H1 (cell line): ENCODE measurements at regions not wholly inside any gene's neighbourhood (a gene's known extent, or its start where the extent isn't known, plus 50 kb on each side); places are given as distances from the start of the nearest gene placed in this dataset.

ENCODE experiments used
- ASH2L ChIP-seq: fragments of 200-600, 300-600 bp; sonication (generic); IDR thresholded peaks from one replicate; pipeline ENCODE4 v1.7.1; 2017; ENCODE audit warnings: low read length
- CREB1 ChIP-seq: IDR thresholded peaks from 2 replicates; pipeline ENCODE4 v1.6.1; 2012; ENCODE audit warnings: inconsistent platforms
- EP300 ChIP-seq, 2 experiments: IDR thresholded peaks; 1 replicate in 1 of 2; 2 replicates in 1 of 2; pipeline ENCODE4 v1.6.1; 2011 to 2012; ENCODE audit warnings: low read depth in 2 of 2, low read length in 2 of 2, mild to moderate bottlenecking in 2 of 2, borderline replicate concordance in 1 of 2, inconsistent platforms in 1 of 2, moderate library complexity in 1 of 2
- NRF1 ChIP-seq: IDR thresholded peaks from 2 replicates; pipeline ENCODE4 v1.6.1; 2011; ENCODE audit warnings: mild to moderate bottlenecking, low read depth, low read length, improper control_type of control experiment
- RNF2 ChIP-seq: fragments of 200-900, 300-1000 bp; sonication (generic); IDR thresholded peaks from 2 replicates; pipeline ENCODE4 v1.7.1; 2016; ENCODE audit warnings: borderline replicate concordance, low read depth, mild to moderate bottlenecking, antibody characterized with exemption, low read length; ENCODE audit not compliant: poor library complexity, severe bottlenecking; ENCODE audit errors: missing control alignments
- SIRT6 ChIP-seq: IDR thresholded peaks from one replicate; pipeline ENCODE4 v1.7.1; 2012; ENCODE audit warnings: low read length, inconsistent platforms
- SP1 ChIP-seq: IDR thresholded peaks from 2 replicates; pipeline ENCODE4 v1.6.1; 2011; ENCODE audit warnings: low read depth, low read length
- USF2 ChIP-seq: IDR thresholded peaks from 2 replicates; pipeline ENCODE4 v1.6.1; 2011; ENCODE audit warnings: low read length, improper control_type of control experiment
- YY1 ChIP-seq: IDR thresholded peaks from 2 replicates; pipeline ENCODE4 v1.6.1; 2011; ENCODE audit warnings: low read depth, mild to moderate bottlenecking, low read length
- TF ChIP-seq, protein P1 (sequence below): IDR thresholded peaks from 2 replicates; pipeline ENCODE4 v1.6.1; 2012; ENCODE audit warnings: inconsistent platforms

- no peak for TF ChIP-seq NRF1
- TF ChIP-seq, protein P1, sequence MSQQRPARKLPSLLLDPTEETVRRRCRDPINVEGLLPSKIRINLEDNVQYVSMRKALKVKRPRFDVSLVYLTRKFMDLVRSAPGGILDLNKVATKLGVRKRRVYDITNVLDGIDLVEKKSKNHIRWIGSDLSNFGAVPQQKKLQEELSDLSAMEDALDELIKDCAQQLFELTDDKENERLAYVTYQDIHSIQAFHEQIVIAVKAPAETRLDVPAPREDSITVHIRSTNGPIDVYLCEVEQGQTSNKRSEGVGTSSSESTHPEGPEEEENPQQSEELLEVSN = no peak
- TF ChIP-seq ASH2L = no peak
- TF ChIP-seq RNF2 = no peak
- TF ChIP-seq USF2 = no peak
- no peak for TF ChIP-seq CREB1
- TF ChIP-seq EP300 (IDR thresholded peaks at IDR 0.05; ENCODE audit: borderline replicate concordance in 1 of 2, low read depth in 2 of 2, low read length in 2 of 2) = no peak
- no peak for TF ChIP-seq SIRT6
- TF ChIP-seq YY1 = no peak
- no peak for TF ChIP-seq SP1
Observed at GRCh38 chr1:30332116-30333094, 391.0 kb downstream of the MATN1 start (continued).
